Activated B cell treated with CpG ODN at 0.5 μM for 24 hours (primary cell): ENCODE measurements at regions not wholly inside any gene's neighbourhood (a gene's known extent, or its start where the extent isn't known, plus 50 kb on each side); places are given as distances from the start of the nearest gene placed in this dataset.

Source experiments
- ATAC-seq: fragments of 200-7000 bp; cut with Tn5 transposase; one replicate; pipeline ENCODE4 v1.10.0; 2021; ENCODE audit warnings: low read depth, mild to moderate bottlenecking, moderate library complexity
- CTCF ChIA-PET: fragments of 350-600 bp; sonication (Branson Sonifier 250); formaldehyde crosslinking; loops from one replicate; lab custom pipeline; 2021; ENCODE audit warnings: antibody characterized with exemption; lab: Charles Lee
- POLR2A ChIA-PET: fragments of 350-600 bp; sonication (Branson Sonifier 250); formaldehyde crosslinking; loops from one replicate; lab custom pipeline; 2021; ENCODE audit warnings: antibody characterized with exemption; lab: Charles Lee
- DNase-seq: peaks from one replicate; pipeline ENCODE4 v3.0.0; 2022
- H3K27ac Mint-ChIP-seq: one replicate; pipeline ENCODE4 v1.8.0; 2020; ENCODE audit warnings: mixed read lengths
- H3K27me3 Mint-ChIP-seq: one replicate; pipeline ENCODE4 v1.8.0; 2021; ENCODE audit warnings: mixed read lengths
- H3K36me3 Mint-ChIP-seq: one replicate; pipeline ENCODE4 v1.8.0; 2021; ENCODE audit warnings: low read depth, mixed read lengths
- H3K4me1 Mint-ChIP-seq: one replicate; pipeline ENCODE4 v1.8.0; 2021; ENCODE audit warnings: mixed read lengths
- H3K4me3 Mint-ChIP-seq: one replicate; pipeline ENCODE4 v1.8.0; 2020; ENCODE audit warnings: mild to moderate bottlenecking, mixed read lengths
- H3K9me3 Mint-ChIP-seq: one replicate; pipeline ENCODE4 v1.8.0; 2020; ENCODE audit warnings: mixed read lengths
- CTCF ChIP-seq: fragments of 200-600 bp; IDR thresholded peaks from one replicate; pipeline ENCODE4 v1.8.0; 2022; ENCODE audit warnings: antibody characterized with exemption, mild to moderate bottlenecking
- intact Hi-C: fragments of 100-400 bp; cut with micrococcal nuclease; formaldehyde crosslinking; loops from one replicate; pipeline ENCODE4 v1.15.1; 2024

GRCh38 chr6:86276056-86276455 is 633.4 kb upstream of the SYNCRIP start:
- ATAC-seq: no peak
- no peaks in the 10 kb centered on the region for H3K27me3 Mint-ChIP-seq

GRCh38 chr6:86273936-86274335 is 631.2 kb upstream of the SYNCRIP start:
- ChIA-PET POLR2A (no interaction called here), CTCF (no interaction called here)
- Mint-ChIP-seq H3K36me3 (no peaks in the 10 kb centered on the region), H3K27ac (no peak overlapping the region), H3K27me3 (no peaks in the 10 kb centered on the region), H3K4me1 (no peaks in the 10 kb centered on the region), H3K4me3 (no peak overlapping the region), H3K9me3 (peaks cover 12% of the 10 kb centered on the region)
- DNase-seq: no peak
- no peak for ATAC-seq
- intact Hi-C loops: no loop called here
- TF ChIP-seq CTCF: no peak

More at GRCh38 chr6:86276056-86276455, 633.4 kb upstream of the SYNCRIP start:
- H3K9me3 Mint-ChIP-seq: peaks cover 5% of the 10 kb centered on the region
- TF ChIP-seq CTCF: no peak
- DNase-seq: no peak
- H3K4me3 Mint-ChIP-seq: no peak overlapping the region
- H3K4me1 Mint-ChIP-seq: no peaks in the 10 kb centered on the region
- ChIA-PET POLR2A (no interaction called here), CTCF (no interaction called here)
- intact Hi-C loops: no loop called here
- H3K27ac Mint-ChIP-seq: no peak overlapping the region
- no peaks in the 10 kb centered on the region for H3K36me3 Mint-ChIP-seq

- Mint-ChIP-seq H3K27me3 (no peaks in the 10 kb centered on the region), H3K4me1 (no peaks in the 10 kb centered on the region), H3K36me3 (no peaks in the 10 kb centered on the region), H3K9me3 (peaks cover 3% of the 10 kb centered on the region), H3K4me3 (no peak overlapping the region), H3K27ac (no peak overlapping the region)
- ATAC-seq (no peak), DNase-seq (no peak)
- POLR2A ChIA-PET: no interaction called here
- CTCF ChIA-PET: no interaction called here
- intact Hi-C loops: no loop called here
- TF ChIP-seq CTCF: no peak
These were observed 614.0 kb upstream of the SYNCRIP start for GRCh38 chr6:86256615-86257187.

DNA sequence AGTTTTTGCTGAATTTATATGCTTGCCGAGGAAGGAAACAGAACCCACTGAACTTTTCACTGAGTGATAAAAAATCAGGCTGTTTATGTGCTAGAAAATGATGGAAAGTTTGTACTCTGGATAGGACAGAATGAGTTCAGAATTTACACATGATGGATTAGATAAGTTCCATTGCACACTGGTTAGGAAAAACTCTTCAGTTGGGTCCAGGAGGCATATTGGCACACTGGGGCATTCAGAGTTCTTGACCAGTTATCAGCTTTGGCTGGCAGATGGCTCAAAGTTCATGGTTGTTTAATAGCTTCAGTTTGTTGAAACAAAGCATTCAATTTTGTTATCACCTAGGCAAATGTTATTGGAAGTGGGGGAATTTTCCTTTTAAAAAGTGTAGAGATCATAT is 613.3 kb upstream of the SYNCRIP start:
- ATAC-seq (no peak), DNase-seq (no peak)
- POLR2A ChIA-PET: no interaction called here
- intact Hi-C loops: no loop called here
- Mint-ChIP-seq H3K36me3 (no peaks in the 10 kb centered on the region), H3K27ac (no peak overlapping the region), H3K27me3 (no peaks in the 10 kb centered on the region), H3K9me3 (peaks cover 3% of the 10 kb centered on the region), H3K4me1 (no peaks in the 10 kb centered on the region), H3K4me3 (no peak overlapping the region)
- CTCF ChIA-PET: no interaction called here
- no peak for TF ChIP-seq CTCF

DNA sequence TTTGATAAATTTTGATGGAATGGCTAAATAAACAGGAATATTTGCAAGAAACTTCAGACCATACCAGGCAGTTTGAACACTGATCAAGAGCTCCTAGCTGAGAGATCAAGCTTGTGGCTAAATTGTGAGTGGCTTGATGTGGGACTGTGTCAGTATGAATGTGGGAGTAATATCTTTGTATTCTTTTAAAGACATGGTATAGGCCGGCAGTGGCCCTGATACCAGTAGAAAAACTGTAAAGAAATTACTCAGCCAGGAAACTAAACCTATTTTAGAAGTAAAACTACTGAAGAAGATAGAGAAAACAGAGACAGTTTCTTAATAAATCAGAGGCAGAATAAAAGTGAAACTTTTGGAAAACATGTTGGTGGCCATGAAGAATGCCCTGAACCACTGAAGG is 608.4 kb upstream of the SYNCRIP start:
- no peak overlapping the region for H3K27ac Mint-ChIP-seq
- ChIA-PET POLR2A (no interaction called here), CTCF (no interaction called here)
- H3K4me1 Mint-ChIP-seq: no peaks in the 10 kb centered on the region
- no peak for TF ChIP-seq CTCF
- ATAC-seq (no peak), DNase-seq (no peak)
- intact Hi-C loops: no loop called here
- no peak overlapping the region for H3K4me3 Mint-ChIP-seq
- no peaks in the 10 kb centered on the region for H3K27me3 Mint-ChIP-seq
- no peaks in the 10 kb centered on the region for H3K36me3 Mint-ChIP-seq
- H3K9me3 Mint-ChIP-seq: peaks cover 5% of the 10 kb centered on the region
